HEK293 (cell line): ENCODE measurements at regions not wholly inside any gene's neighbourhood (a gene's known extent, or its start where the extent isn't known, plus 50 kb on each side); places are given as distances from the start of the nearest gene placed in this dataset.

Experiments used
- CTCF ChIA-PET: fragments of 350-600 bp; formaldehyde crosslinking; extraction: SDS; loops from one replicate; lab custom pipeline; 2021; ENCODE audit warnings: antibody characterized with exemption; lab: Yijun Ruan, JAX
- POLR2A ChIA-PET: fragments of 300-600 bp; formaldehyde crosslinking; extraction: SDS; loops from one replicate; lab custom pipeline; 2020; ENCODE audit warnings: antibody characterized with exemption, inconsistent platforms; lab: Yijun Ruan, JAX
- H3K27ac ChIP-seq: fragments of 200-500 bp; sonication (Bioruptor generic); 2 replicates; pipeline ENCODE4 v1.5.1; 2014; ENCODE audit warnings: low read depth, low read length, control low read depth, inconsistent platforms; ENCODE audit errors: extremely low read depth
- H3K36me3 ChIP-seq, 2 experiments: fragments of 200-500 bp in 1 of 2; sonication (Bioruptor generic) in 1 of 2; 1 replicate in 1 of 2; 2 replicates in 1 of 2; pipeline ENCODE4 v1.5.1; 2014 to 2017; ENCODE audit warnings: inconsistent platforms in 2 of 2, low read length in 2 of 2; ENCODE audit not compliant: control insufficient read depth in 2 of 2, insufficient read depth in 1 of 2
- H3K4me1 ChIP-seq: fragments of 200-500 bp; sonication (Bioruptor generic); 2 replicates; pipeline ENCODE4 v1.5.1; 2014; ENCODE audit warnings: mild to moderate bottlenecking, low read length, inconsistent platforms; ENCODE audit not compliant: control insufficient read depth, insufficient read depth
- H3K4me3 ChIP-seq: 2 replicates; pipeline ENCODE4 v1.5.1; 2011; ENCODE audit warnings: low read depth, mild to moderate bottlenecking, control low read depth, low read length, moderate library complexity
- H3K9me3 ChIP-seq: fragments of 200-500 bp; sonication (Bioruptor generic); 2 replicates; pipeline ENCODE4 v1.5.1; 2014; ENCODE audit warnings: low read depth, low read length, inconsistent platforms; ENCODE audit not compliant: control insufficient read depth, insufficient read depth
- KLF7 ChIP-seq: fragments of 450-650 bp; formaldehyde crosslinking; IDR thresholded peaks from 2 replicates; pipeline ENCODE4 v1.5.1; 2016; ENCODE audit warnings: missing biosample characterization, missing genetic modification characterization, borderline replicate concordance
- PRDM4 ChIP-seq: fragments of 450-650 bp; formaldehyde crosslinking; IDR thresholded peaks from 2 replicates; pipeline ENCODE4 v1.5.1; 2017; ENCODE audit warnings: missing biosample characterization, missing genetic modification characterization
- SCRT1 ChIP-seq: fragments of 450-650 bp; formaldehyde crosslinking; IDR thresholded peaks from 2 replicates; pipeline ENCODE4 v1.5.1; 2016; ENCODE audit warnings: missing biosample characterization, missing genetic modification characterization, borderline replicate concordance
- ZBTB26 ChIP-seq: fragments of 450-650 bp; formaldehyde crosslinking; optimal IDR thresholded peaks from 2 replicates; pipeline ENCODE3; 2016; ENCODE audit warnings: missing biosample characterization, mild to moderate bottlenecking, missing genetic modification characterization
- ZFP37 ChIP-seq: fragments of 450-650 bp; formaldehyde crosslinking; IDR thresholded peaks from 2 replicates; pipeline ENCODE4 v1.5.1; 2016; ENCODE audit warnings: missing biosample characterization, missing genetic modification characterization
- ZFP41 ChIP-seq: fragments of 450-650 bp; formaldehyde crosslinking; IDR thresholded peaks from 2 replicates; pipeline ENCODE4 v1.5.1; 2016; ENCODE audit warnings: missing biosample characterization, missing genetic modification characterization, borderline replicate concordance
- ZNF138 ChIP-seq: fragments of 450-650 bp; formaldehyde crosslinking; IDR thresholded peaks from 2 replicates; pipeline ENCODE4 v1.5.1; 2016; ENCODE audit warnings: missing biosample characterization, missing genetic modification characterization, borderline replicate concordance
- ZNF221 ChIP-seq: fragments of 450-650 bp; formaldehyde crosslinking; IDR thresholded peaks from 2 replicates; pipeline ENCODE4 v1.5.1; 2017; ENCODE audit warnings: missing biosample characterization, missing genetic modification characterization, borderline replicate concordance
- ZNF239 ChIP-seq: fragments of 450-650 bp; formaldehyde crosslinking; IDR thresholded peaks from 2 replicates; pipeline ENCODE4 v1.5.1; 2016; ENCODE audit warnings: missing biosample characterization, missing genetic modification characterization
- ZNF362 ChIP-seq: fragments of 450-650 bp; formaldehyde crosslinking; IDR thresholded peaks from 2 replicates; pipeline ENCODE4 v1.5.1; 2016; ENCODE audit warnings: missing biosample characterization, missing genetic modification characterization
- ZNF391 ChIP-seq: fragments of 450-650 bp; formaldehyde crosslinking; IDR thresholded peaks from 2 replicates; pipeline ENCODE4 v1.5.1; 2016; ENCODE audit warnings: low read depth, missing biosample characterization, missing genetic modification characterization, borderline replicate concordance
- ZNF48 ChIP-seq: fragments of 450-650 bp; formaldehyde crosslinking; IDR thresholded peaks from 2 replicates; pipeline ENCODE4 v1.5.1; 2016; ENCODE audit warnings: missing biosample characterization, missing genetic modification characterization
- ZNF558 ChIP-seq: fragments of 450-650 bp; formaldehyde crosslinking; IDR thresholded peaks from 2 replicates; pipeline ENCODE4 v1.5.1; 2016; ENCODE audit warnings: missing biosample characterization, missing genetic modification characterization
- ZNF623 ChIP-seq: fragments of 450-650 bp; formaldehyde crosslinking; IDR thresholded peaks from 2 replicates; pipeline ENCODE4 v1.5.1; 2016; ENCODE audit warnings: missing biosample characterization, missing genetic modification characterization
- ZNF645 ChIP-seq: fragments of 450-650 bp; formaldehyde crosslinking; IDR thresholded peaks from 2 replicates; pipeline ENCODE4; 2016; ENCODE audit warnings: missing biosample characterization, missing genetic modification characterization
- ZNF664 ChIP-seq: fragments of 450-650 bp; formaldehyde crosslinking; IDR thresholded peaks from 2 replicates; pipeline ENCODE4 v1.5.1; 2016; ENCODE audit warnings: missing biosample characterization, missing genetic modification characterization
- ZNF837 ChIP-seq: fragments of 450-650 bp; formaldehyde crosslinking; IDR thresholded peaks from 2 replicates; pipeline ENCODE4 v1.5.1; 2016; ENCODE audit warnings: missing biosample characterization, missing genetic modification characterization
- TF ChIP-seq, protein P1 (sequence below): fragments of 450-650 bp; formaldehyde crosslinking; IDR thresholded peaks from 2 replicates; pipeline ENCODE4 v1.5.1; 2016; ENCODE audit warnings: missing biosample characterization, missing genetic modification characterization

DNA sequence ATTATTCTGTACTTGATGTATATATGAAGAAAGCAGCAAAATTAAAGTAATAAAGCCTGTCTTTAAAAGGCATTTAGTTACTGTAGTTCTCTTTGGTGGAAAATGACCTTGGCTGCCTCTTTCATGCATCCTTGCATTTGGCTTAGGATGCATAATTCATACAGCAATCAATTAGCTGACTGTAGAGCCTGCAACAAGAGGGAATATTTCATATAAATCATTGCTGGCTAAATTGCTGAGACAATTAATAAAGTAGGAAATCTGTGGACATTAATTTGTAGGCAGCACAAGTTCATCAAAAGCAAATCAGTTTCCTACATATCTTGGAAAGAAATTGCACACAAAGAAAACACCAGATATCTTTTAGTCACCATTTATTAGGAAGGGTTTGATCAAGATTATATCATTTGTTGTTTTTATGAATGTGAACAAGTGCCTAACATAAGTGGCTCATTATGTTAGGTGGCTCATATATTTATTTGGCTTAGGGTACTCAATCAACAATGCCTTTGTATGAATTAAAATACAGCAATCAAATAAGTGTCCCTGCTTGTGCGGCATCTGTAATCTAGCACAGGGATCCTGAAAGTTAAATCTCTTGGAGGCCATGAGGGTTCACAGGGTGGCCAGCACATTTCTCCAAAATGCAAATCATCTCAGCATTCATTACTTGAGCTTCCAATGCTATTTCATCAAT, 220.4 kb upstream of the SPOPL start (continued):
- TF ChIP-seq ZBTB26 (no peak), KLF7 (tag by site-specific recombination) (no peak), ZNF362 (no peak)

- ChIA-PET POLR2A (no interaction called here), CTCF (interaction anchor here (0.9 to 1.0 kb wide), 2 partner anchors 92 to 334 kb away, joined by 3 to 4 read pairs; no protein-coding TSS in a partner anchor)
- Histone ChIP-seq H3K4me3 (no peak overlapping the region), H3K4me1 (no peaks in the 10 kb centered on the region), H3K27ac (no peak overlapping the region), H3K9me3 (no peaks in the 10 kb centered on the region), H3K36me3 (no peaks in the 10 kb centered on the region)
- TF ChIP-seq ZNF221 (tag by site-specific recombination) (no peak), ZNF837 (tag by site-specific recombination) (no peak), ZNF645 (no peak), ZFP37 (tag by site-specific recombination) (no peak), ZNF48 (tag by site-specific recombination) (no peak), SCRT1 (no peak), ZNF138 (tag by site-specific recombination) (no peak), PRDM4 (no peak)
- TF ChIP-seq, protein P1, sequence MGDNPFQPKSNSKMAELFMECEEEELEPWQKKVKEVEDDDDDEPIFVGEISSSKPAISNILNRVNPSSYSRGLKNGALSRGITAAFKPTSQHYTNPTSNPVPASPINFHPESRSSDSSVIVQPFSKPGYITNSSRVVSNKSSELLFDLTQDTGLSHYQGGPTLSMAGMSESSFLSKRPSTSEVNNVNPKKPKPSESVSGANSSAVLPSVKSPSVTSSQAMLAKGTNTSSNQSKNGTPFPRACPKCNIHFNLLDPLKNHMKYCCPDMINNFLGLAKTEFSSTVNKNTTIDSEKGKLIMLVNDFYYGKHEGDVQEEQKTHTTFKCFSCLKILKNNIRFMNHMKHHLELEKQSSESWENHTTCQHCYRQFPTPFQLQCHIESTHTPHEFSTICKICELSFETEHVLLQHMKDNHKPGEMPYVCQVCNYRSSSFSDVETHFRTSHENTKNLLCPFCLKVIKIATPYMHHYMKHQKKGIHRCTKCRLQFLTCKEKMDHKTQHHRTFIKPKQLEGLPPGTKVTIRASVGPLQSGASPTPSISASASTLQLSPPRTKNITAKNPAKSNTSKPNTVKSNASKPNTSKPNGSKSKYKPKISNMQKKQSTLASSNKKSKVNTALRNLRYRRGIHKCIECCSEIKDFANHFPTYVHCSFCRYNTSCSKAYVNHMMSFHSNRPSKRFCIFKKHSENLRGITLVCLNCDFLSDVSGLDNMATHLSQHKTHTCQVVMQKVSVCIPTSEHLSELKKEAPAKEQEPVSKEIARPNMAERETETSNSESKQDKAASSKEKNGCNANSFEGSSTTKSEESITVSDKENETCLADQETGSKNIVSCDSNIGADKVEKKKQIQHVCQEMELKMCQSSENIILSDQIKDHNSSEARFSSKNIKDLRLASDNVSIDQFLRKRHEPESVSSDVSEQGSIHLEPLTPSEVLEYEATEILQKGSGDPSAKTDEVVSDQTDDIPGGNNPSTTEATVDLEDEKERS, result no peak
Observed at GRCh38 chr2:138282014-138282672, 219.4 kb upstream of the SPOPL start.

DNA sequence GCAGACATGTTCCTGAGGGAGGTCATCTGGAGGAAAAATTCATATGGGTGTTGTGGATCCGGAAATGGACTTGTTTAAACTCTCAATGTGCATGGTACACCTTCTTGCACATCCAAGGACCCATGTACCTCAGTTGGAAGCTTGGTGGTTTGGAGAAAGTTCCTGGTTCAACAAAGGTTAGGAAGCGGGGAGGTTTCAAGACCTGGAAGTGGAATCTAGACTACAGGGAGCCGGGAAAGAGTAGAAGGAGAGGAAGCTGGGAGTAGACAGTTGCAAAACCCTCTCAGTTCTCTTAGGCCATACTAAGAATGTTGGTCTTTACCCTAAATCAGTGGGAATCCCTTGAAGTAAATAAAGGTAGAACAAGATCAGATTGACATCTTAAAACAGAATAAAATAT, 209.8 kb upstream of the SPOPL start:
- POLR2A ChIA-PET, result no interaction called here
- Histone ChIP-seq H3K4me3 (no peak overlapping the region), H3K4me1 (no peaks in the 10 kb centered on the region), H3K36me3 (no peaks in the 10 kb centered on the region), H3K27ac (no peak overlapping the region), H3K9me3 (no peaks in the 10 kb centered on the region)
- no peak for TF ChIP-seq ZNF558 (tag by site-specific recombination)
- TF ChIP-seq ZNF391, result no peak
- no peak for TF ChIP-seq ZFP41
- no peak for TF ChIP-seq ZNF664 (tag by site-specific recombination)
- no peak for TF ChIP-seq ZNF362
- TF ChIP-seq ZNF623 (tag by site-specific recombination), result no peak
- no peak for TF ChIP-seq ZNF239 (tag by site-specific recombination)
- CTCF ChIA-PET, result no interaction called here
